Neuronal stem cell (in vitro differentiated cells): ENCODE measurements at regions not wholly inside any gene's neighbourhood (a gene's known extent, or its start where the extent isn't known, plus 50 kb on each side); places are given as distances from the start of the nearest gene placed in this dataset.

Experiments used
- DNase-seq: peaks from one replicate; pipeline ENCODE4 v3.0.0-alpha.2; 2013; ENCODE audit warnings: low spot score
- H2AFZ ChIP-seq: one replicate; pipeline ENCODE4 v1.6.1; 2013; ENCODE audit warnings: mild to moderate bottlenecking, low read length, inconsistent platforms
- H2AK5ac ChIP-seq: 2 replicates; pipeline ENCODE4 v1.6.1; 2013; ENCODE audit warnings: low read depth, mild to moderate bottlenecking, inconsistent platforms, low read length, moderate library complexity, mixed read lengths
- H2BK120ac ChIP-seq: 2 replicates; pipeline ENCODE4 v1.6.1; 2013; ENCODE audit warnings: low read depth, mild to moderate bottlenecking, inconsistent platforms, low read length, moderate library complexity, mixed read lengths
- H2BK12ac ChIP-seq: one replicate; pipeline ENCODE4 v1.6.1; 2013; ENCODE audit warnings: low read length, inconsistent platforms
- H2BK15ac ChIP-seq: 2 replicates; pipeline ENCODE4 v1.6.1; 2013; ENCODE audit warnings: mild to moderate bottlenecking, low read length, inconsistent platforms, mixed read lengths
- H2BK5ac ChIP-seq: one replicate; pipeline ENCODE4 v1.6.1; 2013; ENCODE audit warnings: inconsistent platforms, mild to moderate bottlenecking, low read length, moderate library complexity
- H3K14ac ChIP-seq: one replicate; pipeline ENCODE4 v1.6.1; 2013; ENCODE audit warnings: low read length, inconsistent platforms
- H3K18ac ChIP-seq: 2 replicates; pipeline ENCODE4 v1.6.1; 2013; ENCODE audit warnings: low read length, inconsistent platforms
- H3K23ac ChIP-seq: 2 replicates; pipeline ENCODE4 v1.6.1; 2013; ENCODE audit warnings: low read depth, mild to moderate bottlenecking, mixed read lengths, low read length, inconsistent platforms; ENCODE audit not compliant: poor library complexity
- H3K27ac ChIP-seq: replicated peaks from 3 replicates; pipeline ENCODE4 v1.5.1; 2013; ENCODE audit warnings: low read length, inconsistent platforms
- H3K27me3 ChIP-seq, 3 experiments: 2 replicates each; pipeline ENCODE4 v1.6.1; 2013; ENCODE audit warnings: low read length in 3 of 3, mild to moderate bottlenecking in 2 of 3, inconsistent platforms in 1 of 3, low read depth in 1 of 3, mixed read lengths in 1 of 3, moderate library complexity in 1 of 3; ENCODE audit not compliant: control insufficient read depth in 3 of 3, insufficient read depth in 3 of 3
- H3K36me3 ChIP-seq, 2 donors: replicated peaks in 1 of 2; 2 replicates each; pipeline ENCODE4 v1.6.1; 2013; ENCODE audit warnings: low read length in 2 of 2; ENCODE audit not compliant: control insufficient read depth in 2 of 2, insufficient read depth in 2 of 2
- H3K4ac ChIP-seq: 2 replicates; pipeline ENCODE4 v1.6.1; 2013; ENCODE audit warnings: inconsistent platforms, mild to moderate bottlenecking, low read length, moderate library complexity
- H3K4me1 ChIP-seq, 2 donors: 1 replicate in 1 of 2; 2 replicates in 1 of 2; pipeline ENCODE4 v1.6.1; 2013; ENCODE audit warnings: low read length in 2 of 2, low read depth in 1 of 2; ENCODE audit not compliant: control insufficient read depth in 2 of 2, insufficient read depth in 1 of 2
- H3K4me2 ChIP-seq: one replicate; pipeline ENCODE4 v1.6.1; 2013; ENCODE audit warnings: mild to moderate bottlenecking, low read length, inconsistent platforms; ENCODE audit not compliant: insufficient read depth, poor library complexity, severe bottlenecking
- H3K4me3 ChIP-seq, 2 donors: 2 replicates each; pipeline ENCODE4 v1.5.1; 2013; ENCODE audit warnings: low read length in 2 of 2, mild to moderate bottlenecking in 2 of 2, inconsistent platforms in 1 of 2, moderate library complexity in 1 of 2
- H3K79me1 ChIP-seq: one replicate; pipeline ENCODE4 v1.6.1; 2013; ENCODE audit warnings: low read depth, mild to moderate bottlenecking, inconsistent platforms, low read length, moderate library complexity
- H3K9ac ChIP-seq: one replicate; pipeline ENCODE4 v1.6.1; 2013; ENCODE audit warnings: mild to moderate bottlenecking, low read depth, low read length, inconsistent platforms; ENCODE audit not compliant: poor library complexity
- H3K9me3 ChIP-seq, 2 donors: replicated peaks in 1 of 2; 2 replicates each; pipeline versions ENCODE3 to v1.6.1; 2013; ENCODE audit warnings: low read length in 2 of 2, mild to moderate bottlenecking in 2 of 2, inconsistent platforms in 1 of 2, low read depth in 1 of 2, mixed read lengths in 1 of 2, moderate library complexity in 1 of 2; ENCODE audit not compliant: control insufficient read depth in 2 of 2, insufficient read depth in 1 of 2
- H4K8ac ChIP-seq: one replicate; pipeline ENCODE4 v1.6.1; 2013; ENCODE audit warnings: low read depth, mild to moderate bottlenecking, inconsistent platforms, low read length, moderate library complexity
- H4K91ac ChIP-seq: one replicate; pipeline ENCODE4 v1.6.1; 2013; ENCODE audit warnings: low read length, low read depth, mild to moderate bottlenecking, inconsistent platforms; ENCODE audit not compliant: poor library complexity
- WGBS, 2 donors: extraction: QIAGEN DNeasy Blood & Tissue Kit; methylation state at CpG; one replicate each; pipeline ENCODE4 v1.1.7; 2013; ENCODE audit warnings: missing lambda C conversion rate in 2 of 2, mixed read lengths in 1 of 2; ENCODE audit not compliant: insufficient read length in 2 of 2, insufficient replicate concordance in 1 of 2; ENCODE audit errors: extremely low coverage in 2 of 2; 5-methylcytosine and 5-hydroxymethylcytosine counted together

- H3K79me1 ChIP-seq: no peaks in the 10 kb centered on the region
- H3K9ac ChIP-seq: no peak overlapping the region
- no peak for DNase-seq
- H3K4me1 ChIP-seq: peaks cover 0 to 3% of the 10 kb centered on the region in 2 donors
- no peak overlapping the region for H4K8ac ChIP-seq
- H3K4me2 ChIP-seq: no peak overlapping the region
- H2BK120ac ChIP-seq: no peak overlapping the region
- no peak overlapping the region for H3K4me3 ChIP-seq
- no peaks in the 10 kb centered on the region for H3K36me3 ChIP-seq
- H2BK12ac ChIP-seq: no peak overlapping the region
- H3K18ac ChIP-seq: no peak overlapping the region
- H3K27ac ChIP-seq: no peak overlapping the region
- WGBS, 2 donors: no CpG with 5 or more reads among the region's 8 CpGs
- H2AFZ ChIP-seq: no peak overlapping the region
- no peak overlapping the region for H3K4ac ChIP-seq
- no peak overlapping the region for H2AK5ac ChIP-seq
- H3K27me3 ChIP-seq: no peaks in the 10 kb centered on the region
- no peak overlapping the region for H4K91ac ChIP-seq
- H2BK15ac ChIP-seq: no peak overlapping the region
- no peak overlapping the region for H3K14ac ChIP-seq
- no peaks in the 10 kb centered on the region for H3K9me3 ChIP-seq
- no peak overlapping the region for H2BK5ac ChIP-seq
- H3K23ac ChIP-seq: no peak overlapping the region
These were observed 440.2 kb downstream of the GLRX3 start for GRCh38 chr10:130576427-130576826.

- Histone ChIP-seq H3K36me3 (no peaks in the 10 kb centered on the region), H3K23ac (no peak overlapping the region), H3K27ac (no peak overlapping the region), H2BK120ac (no peak overlapping the region), H2AK5ac (no peak overlapping the region), H3K14ac (no peak overlapping the region), H2BK15ac (no peak overlapping the region), H3K4me3 (no peak overlapping the region), H3K4ac (no peak overlapping the region), H3K9me3 (no peaks in the 10 kb centered on the region), H2AFZ (no peak overlapping the region), H3K27me3 (no peaks in the 10 kb centered on the region), H4K91ac (no peak overlapping the region), H3K4me2 (no peak overlapping the region), H3K9ac (no peak overlapping the region), H4K8ac (no peak overlapping the region), H3K18ac (no peak overlapping the region), H2BK5ac (no peak overlapping the region), H2BK12ac (no peak overlapping the region), H3K79me1 (no peaks in the 10 kb centered on the region), H3K4me1 (peaks cover 0 to 3% of the 10 kb centered on the region in 2 donors)
- no CpG with 5 or more reads among the region's 8 CpGs for WGBS, 2 donors
- DNase-seq: no peak
These were observed 440.8 kb downstream of the GLRX3 start for GRCh38 chr10:130577039-130577438.

- Histone ChIP-seq H4K91ac (no peak overlapping the region), H2BK12ac (no peak overlapping the region), H3K4ac (no peak overlapping the region), H2AFZ (no peak overlapping the region), H3K4me1 (peaks cover 0 to 3% of the 10 kb centered on the region in 2 donors), H3K9ac (no peak overlapping the region), H3K27me3 (no peaks in the 10 kb centered on the region), H3K27ac (no peak overlapping the region), H2BK120ac (no peak overlapping the region), H3K23ac (no peak overlapping the region), H2BK5ac (no peak overlapping the region), H2AK5ac (no peak overlapping the region), H3K4me3 (no peak overlapping the region), H3K36me3 (no peaks in the 10 kb centered on the region), H3K4me2 (no peak overlapping the region), H2BK15ac (no peak overlapping the region), H3K79me1 (no peaks in the 10 kb centered on the region), H4K8ac (no peak overlapping the region), H3K18ac (no peak overlapping the region), H3K9me3 (no peaks in the 10 kb centered on the region), H3K14ac (no peak overlapping the region)
- no peak for DNase-seq
- no CpG with 5 or more reads among the region's 11 CpGs for WGBS, 2 donors
These were observed 442.5 kb downstream of the GLRX3 start for GRCh38 chr10:130578532-130579289.

GRCh38 chr10:130579913-130580312 is 443.7 kb downstream of the GLRX3 start:
- no peak overlapping the region for H3K18ac ChIP-seq
- no peak overlapping the region for H3K14ac ChIP-seq
- H2AFZ ChIP-seq: no peak overlapping the region
- H3K9me3 ChIP-seq: no peaks in the 10 kb centered on the region
- no peak overlapping the region for H2BK120ac ChIP-seq
- no peak overlapping the region for H2BK15ac ChIP-seq
- no peak overlapping the region for H2BK12ac ChIP-seq
- no peaks in the 10 kb centered on the region for H3K36me3 ChIP-seq
- no peaks in the 10 kb centered on the region for H3K79me1 ChIP-seq
- no peak overlapping the region for H3K4ac ChIP-seq
- H3K4me2 ChIP-seq: no peak overlapping the region
- H2AK5ac ChIP-seq: no peak overlapping the region
- no CpG with 5 or more reads among the region's 4 CpGs for WGBS, 2 donors
- no peak overlapping the region for H3K23ac ChIP-seq
- H4K8ac ChIP-seq: no peak overlapping the region
- H3K27ac ChIP-seq: no peak overlapping the region
- no peak overlapping the region for H3K9ac ChIP-seq
- no peak overlapping the region for H3K4me3 ChIP-seq
- peaks cover 0 to 3% of the 10 kb centered on the region in 2 donors for H3K4me1 ChIP-seq
- H2BK5ac ChIP-seq: no peak overlapping the region
- no peaks in the 10 kb centered on the region for H3K27me3 ChIP-seq
- H4K91ac ChIP-seq: no peak overlapping the region
- no peak for DNase-seq
